HCT116 (cell line): ENCODE measurements at regions not wholly inside any gene's neighbourhood (a gene's known extent, or its start where the extent isn't known, plus 50 kb on each side); places are given as distances from the start of the nearest gene placed in this dataset.

Experiments
- ATAC-seq: fragments of 200-7000 bp; cut with Tn5 transposase; 2 replicates; pipeline ENCODE4 v1.9.1; 2020; ENCODE audit warnings: mild to moderate bottlenecking, moderate library complexity
- BruUV-seq: library from RNA; stranded (reverse); fragments of 400-500 nt; replicated peaks from 2 replicates; lab custom pipeline; 2021; lab: Mats Ljungman, UMichigan
- CTCF ChIA-PET: fragments of 300-600 bp; sonication (Branson Sonifier 250); formaldehyde crosslinking; loops from one replicate; lab custom pipeline; 2021; ENCODE audit warnings: antibody characterized with exemption; lab: Charles Lee
- POLR2A ChIA-PET: fragments of 300-600, 350-600 bp; sonication (Branson Sonifier 250); formaldehyde crosslinking; loops from one replicate; lab custom pipeline; 2021; ENCODE audit warnings: antibody characterized with exemption; lab: Charles Lee
- RAD21 ChIA-PET, 2 experiments: fragments of 300-600 bp; sonication (Branson Sonifier 250); formaldehyde crosslinking; loops; one replicate each; lab custom pipeline; 2023; ENCODE audit warnings: low total read pairs in 2 of 2; ENCODE audit not compliant: uncharacterized antibody in 2 of 2, unreplicated experiment in 2 of 2, low non-redundant PET in 1 of 2; lab: Charles Lee
- DNase-seq: peaks from one replicate; pipeline ENCODE4 v3.0.0-alpha.2; 2010; ENCODE audit warnings: low read depth, low spot score
- H2AFZ ChIP-seq: fragments of 200-600 bp; shearing (Covaris generic), sonication (generic); 2 replicates; pipeline ENCODE4 v1.6.1; 2017; ENCODE audit warnings: low read depth, mixed run types, mixed read lengths, antibody characterized with exemption, low read length; ENCODE audit not compliant: poor library complexity, severe bottlenecking
- H3K27ac ChIP-seq: 2 replicates; pipeline ENCODE4 v1.5.1; 2012; ENCODE audit warnings: low read depth, low read length
- H3K27me3 ChIP-seq: fragments of 200-600 bp; sonication (generic); 2 replicates; pipeline ENCODE4 v1.6.1; 2016; ENCODE audit warnings: mixed run types, low read length, mixed read lengths; ENCODE audit not compliant: insufficient read depth
- H3K36me3 ChIP-seq, 2 experiments: fragments of 200-500 bp in 1 of 2; fragments of 200-600 bp in 1 of 2; sonication (Bioruptor generic) in 1 of 2; sonication (generic) in 1 of 2; 2 replicates each; pipeline versions ENCODE4 v1.5.1 to v1.6.1; 2014 to 2016; ENCODE audit warnings: low read length in 2 of 2, inconsistent platforms in 1 of 2, mixed read lengths in 1 of 2, mixed run types in 1 of 2; ENCODE audit not compliant: insufficient read depth in 2 of 2, control insufficient read depth in 1 of 2
- H3K4me1 ChIP-seq, 2 experiments: fragments of 200-600 bp in 1 of 2; sonication (generic) in 1 of 2; 2 replicates each; pipeline versions ENCODE4 v1.5.1 to v1.6.1; 2012 to 2017; ENCODE audit warnings: low read length in 2 of 2, inconsistent platforms in 1 of 2, mild to moderate bottlenecking in 1 of 2, mixed read lengths in 1 of 2, mixed run types in 1 of 2, moderate library complexity in 1 of 2; ENCODE audit not compliant: insufficient read depth in 2 of 2, control insufficient read depth in 1 of 2
- H3K4me2 ChIP-seq: fragments of 200-600 bp; sonication (generic); 2 replicates; pipeline ENCODE4 v1.6.1; 2017; ENCODE audit warnings: mixed run types, low read length, mixed read lengths
- H3K4me3 ChIP-seq, 2 experiments: fragments of 200-600 bp in 1 of 2; sonication (generic) in 1 of 2; replicated peaks in 1 of 2; 2 replicates each; pipeline ENCODE4 v1.5.1; 2011 to 2016; ENCODE audit warnings: low read length in 2 of 2, control low read depth in 1 of 2, low read depth in 1 of 2, mild to moderate bottlenecking in 1 of 2, mixed read lengths in 1 of 2, mixed run types in 1 of 2
- H3K79me2 ChIP-seq: fragments of 200-600 bp; sonication (generic); 2 replicates; pipeline ENCODE4 v1.6.1; 2017; ENCODE audit warnings: mild to moderate bottlenecking, mixed run types, low read length, moderate library complexity, mixed read lengths; ENCODE audit not compliant: insufficient read depth
- H3K9ac ChIP-seq: fragments of 200-600 bp; sonication (generic); 2 replicates; pipeline ENCODE4 v1.6.1; 2016; ENCODE audit warnings: low read length, mixed read lengths
- H3K9me2 ChIP-seq: fragments of 200-600 bp; sonication (generic), shearing (Covaris generic); 2 replicates; pipeline ENCODE4 v1.6.1; 2017; ENCODE audit warnings: mixed run types, mild to moderate bottlenecking, moderate library complexity; ENCODE audit not compliant: insufficient read depth
- H3K9me3 ChIP-seq, 2 experiments: fragments of 200-500 bp in 1 of 2; fragments of 200-600 bp in 1 of 2; sonication (Bioruptor generic) in 1 of 2; sonication (generic) in 1 of 2; 2 replicates each; pipeline ENCODE4 v1.6.1; 2014 to 2017; ENCODE audit warnings: low read length in 2 of 2, mixed read lengths in 2 of 2, inconsistent platforms in 1 of 2, low read depth in 1 of 2, mild to moderate bottlenecking in 1 of 2, mixed run types in 1 of 2, moderate library complexity in 1 of 2; ENCODE audit not compliant: control insufficient read depth in 1 of 2, insufficient read depth in 1 of 2
- H4K20me1 ChIP-seq: fragments of 200-600 bp; sonication (generic), shearing (Covaris generic); 2 replicates; pipeline ENCODE4 v1.6.1; 2017; ENCODE audit warnings: mixed run types, mild to moderate bottlenecking, moderate library complexity; ENCODE audit not compliant: insufficient read depth
- CBX3 ChIP-seq: IDR thresholded peaks from 2 replicates; pipeline ENCODE4 v1.6.1; 2012; ENCODE audit warnings: low read depth
- CEBPB ChIP-seq: IDR thresholded peaks from 2 replicates; pipeline ENCODE4 v1.6.1; 2012; ENCODE audit warnings: low read depth
- EGR1 ChIP-seq: IDR thresholded peaks from 2 replicates; pipeline ENCODE4 v1.6.1; 2012; ENCODE audit warnings: low read depth
- ELF1 ChIP-seq: IDR thresholded peaks from 2 replicates; pipeline ENCODE4 v1.6.1; 2012; ENCODE audit warnings: low read depth, borderline replicate concordance
- EZH2 ChIP-seq: fragments of 200-600 bp; sonication (generic); IDR thresholded peaks from 2 replicates; pipeline ENCODE4 v1.6.1; 2017; ENCODE audit warnings: antibody characterized with exemption, mixed run types
- EZH2phosphoT487 ChIP-seq: fragments of 200-600 bp; IDR thresholded peaks from 2 replicates; pipeline ENCODE4 v1.6.1; 2018; ENCODE audit warnings: antibody characterized with exemption, borderline replicate concordance
- JUND ChIP-seq: IDR thresholded peaks from 2 replicates; pipeline ENCODE4 v1.6.1; 2012
- POLR2A ChIP-seq: IDR thresholded peaks from 2 replicates; pipeline ENCODE4 v1.7.0; 2011; ENCODE audit warnings: borderline replicate concordance; ENCODE audit not compliant: insufficient read depth, insufficient read length; ENCODE audit errors: extremely low read depth
- POLR2AphosphoS5 ChIP-seq: IDR thresholded peaks from 2 replicates; pipeline ENCODE4 v1.6.1; 2011; ENCODE audit warnings: mild to moderate bottlenecking, low read depth, low read length, moderate library complexity
- RAD21 ChIP-seq: IDR thresholded peaks from 2 replicates; pipeline ENCODE4 v1.6.1; 2012; ENCODE audit warnings: low read depth, mild to moderate bottlenecking
- YY1 ChIP-seq: IDR thresholded peaks from 2 replicates; pipeline ENCODE4 v1.6.1; 2011; ENCODE audit warnings: low read length, low read depth, moderate library complexity, mild to moderate bottlenecking; ENCODE audit not compliant: insufficient replicate concordance; ENCODE audit errors: extremely low read depth
- ZNF274 ChIP-seq: fragments of 200-500 bp; sonication (Bioruptor generic); IDR thresholded peaks from 2 replicates; pipeline ENCODE4 v1.6.1; 2014; ENCODE audit warnings: mild to moderate bottlenecking, low read depth, low read length, inconsistent platforms
- intact Hi-C: fragments of 100-400 bp; cut with micrococcal nuclease; formaldehyde crosslinking; loops from 2 replicates; pipeline ENCODE4 v1.10.0; 2022
- TF ChIP-seq, protein P1 (sequence below): IDR thresholded peaks from 2 replicates; pipeline ENCODE4 v1.6.1; 2011; ENCODE audit warnings: mild to moderate bottlenecking, low read length, moderate library complexity; ENCODE audit not compliant: insufficient replicate concordance; ENCODE audit errors: extremely low read depth
- TF ChIP-seq, protein P2 (sequence below): IDR thresholded peaks from 2 replicates; pipeline ENCODE4 v1.6.1; 2012

DNA sequence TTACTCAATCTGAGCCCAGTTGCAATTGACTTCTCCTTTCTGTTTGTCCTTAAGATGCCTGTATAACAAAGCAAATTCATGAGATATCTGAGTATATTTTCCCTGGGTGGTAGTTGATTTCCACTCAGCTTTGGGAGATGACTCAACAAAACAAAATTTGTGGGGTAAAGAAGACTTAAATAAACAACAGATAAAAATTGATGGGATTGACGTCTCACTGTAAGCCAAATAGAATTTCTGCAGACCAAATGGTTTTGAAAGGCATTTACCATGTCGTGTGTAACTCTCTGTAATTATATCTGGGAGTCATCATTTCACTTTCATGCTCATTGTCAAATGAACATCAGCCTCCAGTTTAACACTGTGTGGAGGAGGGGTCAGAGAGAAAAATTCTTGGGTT is 255.4 kb upstream of the MYO3A start:
- ChIA-PET POLR2A (no interaction called here), CTCF (no interaction called here), RAD21 (no interaction called here)
- H3K4me2 ChIP-seq = no peak overlapping the region
- no peaks in the 10 kb centered on the region for H3K36me3 ChIP-seq
- no peaks in the 10 kb centered on the region for H3K79me2 ChIP-seq
- intact Hi-C loops = no loop called here
- H3K9ac ChIP-seq = no peak overlapping the region
- no peaks in the 10 kb centered on the region for H3K9me2 ChIP-seq
- no peaks in the 10 kb centered on the region for H3K9me3 ChIP-seq
- TF ChIP-seq RAD21 = no peak
- TF ChIP-seq, protein P1, sequence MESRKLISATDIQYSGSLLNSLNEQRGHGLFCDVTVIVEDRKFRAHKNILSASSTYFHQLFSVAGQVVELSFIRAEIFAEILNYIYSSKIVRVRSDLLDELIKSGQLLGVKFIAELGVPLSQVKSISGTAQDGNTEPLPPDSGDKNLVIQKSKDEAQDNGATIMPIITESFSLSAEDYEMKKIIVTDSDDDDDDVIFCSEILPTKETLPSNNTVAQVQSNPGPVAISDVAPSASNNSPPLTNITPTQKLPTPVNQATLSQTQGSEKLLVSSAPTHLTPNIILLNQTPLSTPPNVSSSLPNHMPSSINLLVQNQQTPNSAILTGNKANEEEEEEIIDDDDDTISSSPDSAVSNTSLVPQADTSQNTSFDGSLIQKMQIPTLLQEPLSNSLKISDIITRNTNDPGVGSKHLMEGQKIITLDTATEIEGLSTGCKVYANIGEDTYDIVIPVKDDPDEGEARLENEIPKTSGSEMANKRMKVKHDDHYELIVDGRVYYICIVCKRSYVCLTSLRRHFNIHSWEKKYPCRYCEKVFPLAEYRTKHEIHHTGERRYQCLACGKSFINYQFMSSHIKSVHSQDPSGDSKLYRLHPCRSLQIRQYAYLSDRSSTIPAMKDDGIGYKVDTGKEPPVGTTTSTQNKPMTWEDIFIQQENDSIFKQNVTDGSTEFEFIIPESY = no peak
- TF ChIP-seq EZH2 = no peak
- TF ChIP-seq EGR1 = no peak
- TF ChIP-seq POLR2AphosphoS5 = no peak
- TF ChIP-seq CBX3 = no peak
- no peak for TF ChIP-seq ZNF274
- no peak for TF ChIP-seq CEBPB
- no peak for TF ChIP-seq EZH2phosphoT487
- TF ChIP-seq YY1 = no peak
- no peak for TF ChIP-seq POLR2A
- no peak for TF ChIP-seq JUND
- no peak for TF ChIP-seq ELF1
- TF ChIP-seq, protein P2, sequence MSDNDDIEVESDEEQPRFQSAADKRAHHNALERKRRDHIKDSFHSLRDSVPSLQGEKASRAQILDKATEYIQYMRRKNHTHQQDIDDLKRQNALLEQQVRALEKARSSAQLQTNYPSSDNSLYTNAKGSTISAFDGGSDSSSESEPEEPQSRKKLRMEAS = no peak
- H3K4me1 ChIP-seq = no peaks in the 10 kb centered on the region
- no TSS peak for BruUV-seq
- H3K4me3 ChIP-seq = no peak overlapping the region
- DNase-seq (no peak), ATAC-seq (no peak)
- no peak overlapping the region for H2AFZ ChIP-seq
- no peaks in the 10 kb centered on the region for H3K27me3 ChIP-seq
- no peak overlapping the region for H3K27ac ChIP-seq
- no peaks in the 10 kb centered on the region for H4K20me1 ChIP-seq
